Breast epithelium (tissue), 3 donors: ENCODE measurements at regions not wholly inside any gene's neighbourhood (a gene's known extent, or its start where the extent isn't known, plus 50 kb on each side); places are given as distances from the start of the nearest gene placed in this dataset.

Experiments
- POLR2AphosphoS5 ChIP-seq, 3 donors: sonication (generic); formaldehyde crosslinking; IDR thresholded peaks; one replicate each; pipeline ENCODE4 v1.6.1; 2017; ENCODE audit warnings: antibody characterized with exemption in 3 of 3
- TF ChIP-seq, protein P1 (sequence below), 3 donors: fragments of 450-650 bp; IDR thresholded peaks; one replicate each; pipeline ENCODE4 v1.5.1; 2016 to 2017; ENCODE audit warnings: antibody characterized with exemption in 3 of 3, mild to moderate bottlenecking in 3 of 3, moderate library complexity in 3 of 3

DNA sequence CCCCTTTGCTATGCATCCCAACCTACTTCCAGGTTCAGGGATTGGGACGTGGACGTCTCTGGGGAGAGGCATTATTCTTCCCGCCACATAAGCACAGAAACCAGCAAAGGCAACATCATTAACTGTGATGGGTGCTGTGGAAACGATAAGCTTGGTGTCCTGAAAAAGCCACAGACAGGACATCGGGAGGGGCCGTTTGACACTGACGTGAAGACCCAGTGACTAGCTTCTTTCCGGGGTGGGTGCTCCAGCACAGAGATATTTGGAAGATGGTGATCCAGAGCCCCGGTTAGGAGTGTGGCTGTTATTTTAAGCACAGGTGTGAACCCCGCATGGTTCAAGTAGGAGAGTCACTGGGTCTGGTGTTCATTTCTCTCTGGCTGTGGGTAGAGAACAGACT is 163.8 kb upstream of the HDAC4 start:
- TF ChIP-seq, protein P1, sequence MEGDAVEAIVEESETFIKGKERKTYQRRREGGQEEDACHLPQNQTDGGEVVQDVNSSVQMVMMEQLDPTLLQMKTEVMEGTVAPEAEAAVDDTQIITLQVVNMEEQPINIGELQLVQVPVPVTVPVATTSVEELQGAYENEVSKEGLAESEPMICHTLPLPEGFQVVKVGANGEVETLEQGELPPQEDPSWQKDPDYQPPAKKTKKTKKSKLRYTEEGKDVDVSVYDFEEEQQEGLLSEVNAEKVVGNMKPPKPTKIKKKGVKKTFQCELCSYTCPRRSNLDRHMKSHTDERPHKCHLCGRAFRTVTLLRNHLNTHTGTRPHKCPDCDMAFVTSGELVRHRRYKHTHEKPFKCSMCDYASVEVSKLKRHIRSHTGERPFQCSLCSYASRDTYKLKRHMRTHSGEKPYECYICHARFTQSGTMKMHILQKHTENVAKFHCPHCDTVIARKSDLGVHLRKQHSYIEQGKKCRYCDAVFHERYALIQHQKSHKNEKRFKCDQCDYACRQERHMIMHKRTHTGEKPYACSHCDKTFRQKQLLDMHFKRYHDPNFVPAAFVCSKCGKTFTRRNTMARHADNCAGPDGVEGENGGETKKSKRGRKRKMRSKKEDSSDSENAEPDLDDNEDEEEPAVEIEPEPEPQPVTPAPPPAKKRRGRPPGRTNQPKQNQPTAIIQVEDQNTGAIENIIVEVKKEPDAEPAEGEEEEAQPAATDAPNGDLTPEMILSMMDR (IDR thresholded peaks at IDR 0.05) = no peak
- TF ChIP-seq POLR2AphosphoS5 (IDR thresholded peaks at IDR 0.05) = no peak
